HG03108 (cell line): ENCODE measurements at regions not wholly inside any gene's neighbourhood (a gene's known extent, or its start where the extent isn't known, plus 50 kb on each side); places are given as distances from the start of the nearest gene placed in this dataset.

Source experiments
- ATAC-seq: cut with Tn5 transposase; IDR thresholded peaks from one replicate; pipeline ENCODE4 v1.9.1; 2021; ENCODE audit warnings: moderate library complexity; ENCODE audit not compliant: unreplicated experiment

GRCh38 chr2:67854103-67854743 is 208.6 kb downstream of the C1D start:
- no peak for ATAC-seq

- ATAC-seq: no peak
Observed at GRCh38 chr2:67854798-67855197, 208.0 kb downstream of the C1D start.

GRCh38 chr2:67856866-67857265 is 205.9 kb downstream of the C1D start:
- no peak for ATAC-seq

DNA sequence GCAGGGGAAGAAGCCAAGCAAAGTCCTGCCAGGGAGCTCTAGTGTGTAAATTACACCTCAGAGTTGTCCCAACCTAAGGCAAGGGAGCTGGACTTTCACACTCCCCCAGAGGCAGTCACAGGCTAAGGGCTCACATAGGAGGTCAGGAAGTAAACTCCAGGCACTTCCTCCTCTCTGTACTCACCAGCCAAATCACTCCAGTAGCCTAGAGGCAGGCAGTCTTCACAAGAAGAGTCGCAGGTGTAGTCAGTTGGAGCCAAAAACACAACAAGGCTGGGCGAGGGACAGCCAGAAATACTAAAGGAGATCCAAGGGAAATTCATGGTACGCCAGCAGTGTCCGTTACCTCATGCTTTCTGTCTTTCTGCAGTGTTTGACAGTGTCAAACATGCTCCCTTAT is 205.0 kb downstream of the C1D start:
- no peak for ATAC-seq

- no peak for ATAC-seq
Observed at GRCh38 chr2:67858886-67859285, 203.9 kb downstream of the C1D start.

DNA sequence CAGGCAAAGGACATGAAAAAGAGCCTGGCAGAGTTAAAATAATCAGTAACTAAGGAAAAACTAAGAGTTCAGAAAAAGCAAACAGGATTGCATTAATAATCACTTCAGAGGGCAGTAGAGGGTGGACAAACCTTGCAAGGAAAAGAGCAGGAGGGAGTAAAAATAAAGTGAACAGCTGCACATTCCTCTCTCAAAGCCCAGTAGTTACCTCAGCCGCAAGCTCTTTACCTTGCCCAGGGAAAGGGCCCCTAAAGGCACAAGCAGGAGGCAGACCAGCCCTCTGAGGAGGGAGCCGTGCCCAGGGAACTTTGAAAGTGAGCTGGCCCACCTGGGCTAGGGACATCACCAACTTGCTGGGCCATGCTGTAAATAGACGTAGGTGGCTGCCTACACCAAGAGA is 196.9 kb downstream of the C1D start:
- ATAC-seq: no peak

GRCh38 chr2:67867735-67868134 is 195.1 kb downstream of the C1D start:
- ATAC-seq: no peak

DNA sequence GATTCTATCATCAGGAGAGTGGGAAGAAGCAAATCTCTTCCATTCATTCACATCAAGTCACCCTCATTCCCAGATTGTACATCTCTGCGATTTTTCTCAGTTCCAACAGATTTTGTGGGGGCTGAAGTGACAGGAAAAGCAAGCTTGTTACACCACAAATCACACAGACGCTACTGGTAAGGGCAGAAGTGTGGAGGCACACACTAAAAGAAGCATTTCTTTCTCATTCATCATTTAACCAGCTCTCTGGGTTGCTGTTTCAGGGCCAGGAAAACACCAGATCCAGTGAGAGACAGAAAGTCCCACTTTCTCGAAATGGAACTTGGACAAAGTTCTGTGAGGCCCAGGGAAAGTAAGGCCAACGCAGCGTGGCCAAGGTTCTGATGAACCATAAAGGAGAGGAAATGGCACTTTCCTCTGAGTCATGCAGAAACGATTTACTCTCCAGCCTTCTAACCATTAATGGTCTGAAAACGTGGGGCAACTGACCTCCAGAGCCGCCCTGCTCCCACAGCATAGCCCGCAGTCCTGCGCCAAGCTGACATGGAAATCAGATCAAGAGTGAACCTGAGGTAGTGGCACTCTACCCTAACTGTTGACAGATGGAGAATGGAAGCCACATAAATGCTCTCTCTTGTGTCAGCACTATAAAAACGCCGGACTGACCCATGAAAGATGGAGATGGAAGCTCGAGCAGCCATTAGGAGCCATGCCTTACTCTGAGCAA is 191.0 kb downstream of the C1D start:
- ATAC-seq: no peak

DNA sequence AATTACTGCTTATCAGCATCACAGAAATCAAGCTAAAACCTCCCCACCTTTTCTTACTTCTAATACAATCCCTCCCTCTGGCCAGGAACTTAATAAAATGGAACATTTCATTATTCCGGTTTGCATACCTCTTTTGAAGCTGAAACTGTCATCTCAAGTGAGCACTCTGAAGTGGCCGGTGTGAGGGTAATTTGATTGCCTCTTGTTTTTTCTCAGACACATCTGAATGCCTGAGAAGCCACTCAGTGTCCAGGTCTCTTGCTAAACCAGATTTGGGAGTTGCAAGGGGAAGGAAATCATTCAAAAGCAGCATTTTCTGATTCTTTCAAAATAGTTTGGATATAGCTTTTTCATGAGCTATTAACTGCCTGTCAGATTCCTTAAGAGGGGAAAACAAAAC is 190.3 kb downstream of the C1D start:
- ATAC-seq: no peak

- ATAC-seq: no peak
Observed at GRCh38 chr2:67873916-67874315, 188.9 kb downstream of the C1D start.

DNA sequence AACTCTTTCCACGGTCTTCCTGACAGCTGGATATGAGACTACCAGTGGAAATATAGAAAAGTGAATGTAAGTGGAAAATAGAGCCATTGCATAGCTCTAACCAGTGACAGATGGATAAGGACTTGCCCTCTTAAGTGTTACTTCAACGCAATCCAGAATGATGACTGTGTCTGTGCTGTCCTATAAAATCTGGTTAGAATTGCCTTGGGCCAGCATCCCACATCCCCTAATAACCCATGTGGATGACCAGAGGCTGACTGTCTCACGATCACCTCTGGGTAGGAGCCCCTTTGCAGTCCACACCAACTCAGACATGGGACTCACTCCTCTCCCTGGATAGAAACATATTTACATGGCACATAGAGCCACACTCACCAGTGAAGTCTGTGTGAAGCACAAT is 186.6 kb downstream of the C1D start:
- no peak for ATAC-seq

GRCh38 chr2:67877301-67877700 is 185.5 kb downstream of the C1D start:
- ATAC-seq: no peak

- no peak for ATAC-seq
Observed at GRCh38 chr2:67878743-67879142, 184.1 kb downstream of the C1D start.

DNA sequence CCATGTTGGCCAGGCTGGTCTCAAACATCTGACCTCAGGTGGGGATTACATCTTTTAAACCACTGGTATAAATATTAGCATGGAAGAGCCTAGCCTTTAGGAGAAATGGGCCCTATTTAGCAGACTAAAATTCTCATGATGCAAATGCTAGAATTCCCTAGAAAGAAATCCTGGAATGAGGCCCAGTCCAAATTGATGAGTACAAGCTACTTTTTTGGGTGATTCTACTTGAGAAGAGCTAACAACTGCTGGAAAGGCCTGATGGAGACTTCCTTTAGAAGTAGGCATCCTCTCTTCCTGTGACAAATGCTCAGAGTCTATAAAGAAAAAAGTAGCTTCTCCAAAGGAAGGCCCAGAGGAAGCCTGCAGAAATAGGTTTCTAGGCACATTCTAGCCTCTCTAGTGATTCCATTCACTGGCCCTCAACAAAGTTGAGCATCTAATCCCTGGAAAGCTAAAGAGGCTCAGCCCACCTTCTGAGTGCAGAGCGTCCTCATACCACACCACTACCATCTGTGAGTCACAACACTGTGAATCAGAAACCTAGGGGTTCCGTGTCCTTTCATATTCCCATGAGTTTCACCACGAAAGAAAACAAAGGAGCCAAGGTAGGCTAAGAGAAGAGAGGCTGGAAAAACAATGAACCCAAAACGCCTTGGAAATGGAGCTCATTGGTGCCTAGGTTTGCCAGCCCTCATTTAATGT is 183.1 kb downstream of the C1D start:
- ATAC-seq: no peak

DNA sequence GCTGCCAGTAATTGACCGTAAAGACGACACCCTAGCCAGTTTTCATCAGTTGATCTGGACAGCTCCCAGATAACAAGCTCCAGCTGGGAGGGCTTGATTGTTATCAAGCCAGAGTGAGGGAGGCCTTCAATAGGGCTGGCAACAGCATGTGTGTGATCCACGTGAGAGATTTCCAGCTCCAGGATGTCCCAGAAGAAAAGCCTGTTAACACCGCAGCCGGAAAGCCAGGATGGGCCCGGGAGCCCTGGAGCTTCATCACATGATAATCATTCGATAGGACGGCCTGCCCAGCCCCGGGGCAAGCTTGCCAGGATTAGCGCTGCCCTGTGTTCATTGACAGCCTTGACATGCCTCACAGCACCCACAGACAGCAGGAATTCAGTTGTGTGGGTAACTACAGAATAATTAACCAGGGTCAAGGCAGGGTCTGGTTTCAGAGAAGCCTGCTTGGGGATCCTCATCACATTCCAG is 182.5 kb downstream of the C1D start:
- no peak for ATAC-seq

GRCh38 chr2:67881816-67882215 is 181.0 kb downstream of the C1D start:
- no peak for ATAC-seq

DNA sequence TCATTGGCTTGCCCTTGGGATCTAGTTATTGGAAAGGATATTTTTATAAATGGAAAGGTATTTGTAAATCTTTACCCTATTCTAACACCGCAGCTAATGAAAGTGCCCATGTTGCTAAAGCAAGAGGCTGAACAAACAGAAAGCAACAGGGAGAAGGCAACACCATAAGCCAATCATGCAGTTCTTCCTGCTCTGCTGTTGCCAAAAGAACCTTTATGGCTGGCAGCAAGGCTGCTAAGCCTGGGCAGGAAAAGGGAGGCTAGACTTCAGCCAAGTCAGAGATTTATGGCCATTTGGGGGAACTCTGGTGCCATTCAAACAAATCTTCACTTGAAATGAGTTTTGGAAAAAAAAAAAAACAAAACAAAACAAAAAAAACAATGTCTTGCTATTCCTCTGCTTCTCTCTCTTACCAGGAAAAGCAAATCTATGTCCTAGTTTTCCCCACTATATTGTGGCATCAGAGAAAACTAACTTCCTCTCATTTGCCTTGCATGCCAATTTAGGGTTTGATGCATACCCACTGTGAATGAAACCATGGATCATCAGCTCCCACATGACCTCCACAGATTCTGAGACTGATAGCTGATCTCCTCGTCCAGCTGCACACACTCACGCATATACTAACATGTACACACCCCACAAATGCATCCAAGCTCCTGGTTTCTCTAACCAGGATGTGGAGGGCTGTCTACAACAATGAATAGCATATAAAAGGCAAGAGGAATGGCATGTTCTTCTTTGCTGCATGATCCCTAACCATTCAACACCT is 179.3 kb downstream of the C1D start:
- ATAC-seq: no peak

- no peak for ATAC-seq
Observed at GRCh38 chr2:67888351-67889005, 174.3 kb downstream of the C1D start.

DNA sequence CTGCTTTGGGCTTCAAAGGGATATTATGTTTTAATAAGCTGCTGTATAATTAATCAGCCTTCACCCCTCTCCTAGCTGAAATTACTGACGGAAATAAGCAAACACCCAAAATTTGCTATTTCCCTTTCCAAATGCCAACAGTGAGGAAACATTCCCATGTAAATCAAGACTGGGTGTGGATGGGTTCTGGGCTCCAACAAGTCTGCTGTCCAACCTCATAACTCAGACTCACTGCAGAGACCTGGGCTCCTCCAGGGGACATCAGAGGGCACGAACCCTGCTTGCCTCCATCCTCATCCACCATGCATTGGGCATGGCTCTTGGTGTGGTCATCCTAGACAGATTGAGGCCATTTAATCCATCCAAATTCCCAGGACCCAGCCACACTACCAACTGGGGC is 173.7 kb downstream of the C1D start:
- no peak for ATAC-seq

- ATAC-seq: no peak
Observed at GRCh38 chr2:67891642-67892041, 171.2 kb downstream of the C1D start.

DNA sequence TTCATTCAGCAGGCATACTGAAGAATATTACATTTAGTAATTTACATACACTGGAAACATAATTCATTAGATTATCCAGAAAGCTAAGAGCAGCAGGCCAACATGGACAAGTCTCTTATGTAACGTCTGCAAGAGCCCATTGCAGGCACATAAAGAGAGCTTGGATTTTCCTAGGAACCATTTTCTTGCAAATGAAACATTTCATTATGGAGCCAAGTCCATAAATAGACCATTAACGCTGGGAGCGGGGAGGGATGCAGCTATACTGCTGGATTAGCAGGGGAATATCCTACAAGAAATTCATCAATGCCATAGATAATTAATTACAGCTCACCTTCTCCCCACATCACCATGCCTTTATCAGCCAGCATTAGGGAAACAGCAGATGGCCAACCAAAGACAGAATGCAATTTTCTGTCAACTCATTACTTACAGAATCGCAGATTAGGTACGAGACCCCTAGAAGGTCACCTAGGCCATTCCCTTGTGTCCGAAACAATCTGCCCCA is 170.4 kb downstream of the C1D start:
- no peak for ATAC-seq
